A673 (cell line): ENCODE measurements at regions not wholly inside any gene's neighbourhood (a gene's known extent, or its start where the extent isn't known, plus 50 kb on each side); places are given as distances from the start of the nearest gene placed in this dataset.
"Not testable (repeated sequence)": the region's sequence is repeated elsewhere in the genome, so short reads cannot be mapped to it uniquely, and the experiment has no call there.

Experiments
- BruUV-seq: library from RNA; stranded (reverse); fragments of 400-500 nt; replicated peaks from 2 replicates; lab custom pipeline; 2021; lab: Mats Ljungman, UMichigan
- CTCF ChIA-PET: fragments of 300-600 bp; sonication (Branson Sonifier 250); formaldehyde crosslinking; loops from one replicate; lab custom pipeline; 2022; ENCODE audit warnings: antibody characterized with exemption; lab: Charles Lee
- POLR2A ChIA-PET: fragments of 300-600 bp; sonication (Branson Sonifier 250); formaldehyde crosslinking; loops from one replicate; lab custom pipeline; 2022; ENCODE audit warnings: antibody characterized with exemption; ENCODE audit not compliant: low non-redundant PET; lab: Charles Lee
- DNase-seq: peaks from one replicate; pipeline ENCODE4 v3.0.0-alpha.2; 2015; ENCODE audit warnings: low spot score
- H3K27ac ChIP-seq: fragments of 200-600 bp; sonication (generic); 2 replicates; pipeline ENCODE4 v1.5.1; 2016; ENCODE audit warnings: mixed run types, low read depth, mild to moderate bottlenecking, mixed read lengths, antibody characterized with exemption, low read length; ENCODE audit not compliant: poor library complexity, severe bottlenecking
- H3K27me3 ChIP-seq: fragments of 200-600 bp; sonication (generic); replicated peaks from 2 replicates; pipeline ENCODE4 v1.6.1; 2017; ENCODE audit warnings: mixed run types, low read depth, mild to moderate bottlenecking, mixed read lengths, antibody characterized with exemption, low read length; ENCODE audit not compliant: insufficient read depth, poor library complexity
- H3K36me3 ChIP-seq: fragments of 200-600 bp; sonication (generic); 2 replicates; pipeline ENCODE4 v1.6.1; 2016; ENCODE audit warnings: mixed run types, mild to moderate bottlenecking, mixed read lengths, antibody characterized with exemption, low read length; ENCODE audit not compliant: insufficient read depth, poor library complexity, severe bottlenecking
- H3K4me1 ChIP-seq: fragments of 200-600 bp; sonication (generic); 2 replicates; pipeline ENCODE4 v1.6.1; 2017; ENCODE audit warnings: mixed run types, mild to moderate bottlenecking, mixed read lengths, antibody characterized with exemption, low read length; ENCODE audit not compliant: insufficient read depth, poor library complexity, severe bottlenecking
- H3K4me3 ChIP-seq: fragments of 200-600 bp; sonication (generic); 2 replicates; pipeline ENCODE4 v1.5.1; 2016; ENCODE audit warnings: low read depth, mixed run types, mild to moderate bottlenecking, mixed read lengths, low read length; ENCODE audit not compliant: poor library complexity, severe bottlenecking
- H3K9me3 ChIP-seq: fragments of 200-600 bp; sonication (generic); 2 replicates; pipeline ENCODE4 v1.6.1; 2016; ENCODE audit warnings: mixed run types, low read depth, mild to moderate bottlenecking, mixed read lengths, antibody characterized with exemption, low read length; ENCODE audit not compliant: poor library complexity, severe bottlenecking
- CTCF ChIP-seq: fragments of 300-800, 200-600 bp; sonication (generic); conservative IDR thresholded peaks from 2 replicates; pipeline ENCODE4 v1.5.1; 2017; ENCODE audit warnings: low read depth, mild to moderate bottlenecking, antibody characterized with exemption, low read length, moderate library complexity, mixed read lengths
- EZH2 ChIP-seq: fragments of 200-600 bp; sonication (generic); IDR thresholded peaks from 2 replicates; pipeline ENCODE4 v1.6.1; 2017; ENCODE audit warnings: borderline replicate concordance, low read depth, mild to moderate bottlenecking, mixed read lengths, antibody characterized with exemption, low read length; ENCODE audit not compliant: poor library complexity, severe bottlenecking
- intact Hi-C: fragments of 100-400 bp; cut with micrococcal nuclease; formaldehyde crosslinking; loops from one replicate; pipeline ENCODE4 v1.10.0; 2022; ENCODE audit not compliant: unreplicated experiment

- Histone ChIP-seq H3K9me3 (peaks cover 5% of the 10 kb centered on the region), H3K4me3 (no peak overlapping the region), H3K36me3 (no peaks in the 10 kb centered on the region), H3K4me1 (no peaks in the 10 kb centered on the region), H3K27ac (no peak overlapping the region), H3K27me3 (no peaks in the 10 kb centered on the region)
- BruUV-seq = no TSS peak
- CTCF ChIA-PET = no interaction called here
- POLR2A ChIA-PET = no interaction called here
- no peak for TF ChIP-seq CTCF
- TF ChIP-seq EZH2 = no peak
- no peak for DNase-seq
- intact Hi-C loops = no loop called here
Measured at GRCh38 chr19:56918682-56919307, 78.3 kb upstream of the PEG3 start.

- Histone ChIP-seq H3K36me3 (no peaks in the 10 kb centered on the region), H3K9me3 (peaks cover 8% of the 10 kb centered on the region), H3K4me3 (no peak overlapping the region), H3K4me1 (no peaks in the 10 kb centered on the region), H3K27ac (no peak overlapping the region), H3K27me3 (no peaks in the 10 kb centered on the region)
- ChIA-PET POLR2A (no interaction called here), CTCF (no interaction called here)
- TF ChIP-seq EZH2 = no peak
- TF ChIP-seq CTCF = no peak
- BruUV-seq = no TSS peak
- DNase-seq = no peak
- intact Hi-C loops = no loop called here
Measured at GRCh38 chr19:56919308-56919995, 78.9 kb upstream of the PEG3 start.

GRCh38 chr19:56926094-56926493, 85.6 kb upstream of the PEG3 start:
- H3K36me3 ChIP-seq, DNase-seq, H3K9me3 ChIP-seq, POLR2A ChIA-PET, H3K4me1 ChIP-seq, H3K27ac ChIP-seq, intact Hi-C loops, H3K27me3 ChIP-seq, BruUV-seq, H3K4me3 ChIP-seq: not testable (repeated sequence)
- CTCF ChIA-PET = interaction anchor here (0.6 kb wide), 1 partner anchor 1229 kb away, joined by 11 read pairs; no protein-coding TSS in a partner anchor

- peaks cover 8% of the 10 kb centered on the region for H3K9me3 ChIP-seq
- H3K36me3 ChIP-seq = no peaks in the 10 kb centered on the region
- DNase-seq = no peak
- intact Hi-C loops = no loop called here
- BruUV-seq = no TSS peak
- ChIA-PET CTCF (no interaction called here), POLR2A (no interaction called here)
- no peaks in the 10 kb centered on the region for H3K4me1 ChIP-seq
- TF ChIP-seq CTCF (no peak), EZH2 (no peak)
- H3K27ac ChIP-seq = no peak overlapping the region
- no peak overlapping the region for H3K4me3 ChIP-seq
- no peaks in the 10 kb centered on the region for H3K27me3 ChIP-seq
Measured at GRCh38 chr19:56927294-56927693, 86.8 kb upstream of the PEG3 start.
